Hepatocyte (in vitro differentiated cells): ENCODE measurements at regions not wholly inside any gene's neighbourhood (a gene's known extent, or its start where the extent isn't known, plus 50 kb on each side); places are given as distances from the start of the nearest gene placed in this dataset.

Experiments
- CTCF ChIP-seq: fragments of 200-600 bp; sonication (generic); IDR thresholded peaks from 2 replicates; pipeline ENCODE4 v1.5.1; 2016; ENCODE audit warnings: antibody characterized with exemption, mild to moderate bottlenecking; ENCODE audit not compliant: poor library complexity
- EZH2 ChIP-seq: fragments of 200-600 bp; sonication (generic); IDR thresholded peaks from 2 replicates; pipeline ENCODE4 v1.6.1; 2016; ENCODE audit warnings: antibody characterized with exemption, mild to moderate bottlenecking, borderline replicate concordance
- EZH2phosphoT487 ChIP-seq: fragments of 200-600 bp; sonication (generic); IDR thresholded peaks from one replicate; pipeline ENCODE4 v1.6.1; 2018; ENCODE audit warnings: antibody characterized with exemption, mild to moderate bottlenecking, low read depth, moderate library complexity; ENCODE audit not compliant: unreplicated experiment, severe bottlenecking

DNA sequence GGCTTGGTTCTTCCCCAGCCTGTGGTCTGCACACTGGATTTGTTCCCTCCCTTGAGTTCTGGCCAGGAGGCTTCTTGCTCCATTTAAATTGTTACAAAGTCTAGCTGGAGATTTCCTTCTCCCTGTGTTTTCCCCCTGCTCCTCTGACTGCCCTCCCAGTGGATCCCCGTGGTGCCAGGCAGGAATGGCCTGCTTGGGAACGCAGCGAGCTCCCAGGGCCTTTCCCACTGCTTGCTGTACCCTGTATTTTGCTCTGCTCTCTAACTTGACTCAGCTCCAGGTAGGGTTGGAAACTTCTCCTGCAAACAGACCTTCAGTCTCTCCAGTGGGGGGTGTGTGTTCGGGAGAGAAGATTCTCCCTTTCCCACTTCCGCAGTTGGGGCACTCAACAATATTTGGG, 349.2 kb upstream of the FBXO33 start:
- TF ChIP-seq CTCF (no peak), EZH2phosphoT487 (no peak), EZH2 (no peak)
